PC-3 (cell line): ENCODE measurements at regions not wholly inside any gene's neighbourhood (a gene's known extent, or its start where the extent isn't known, plus 50 kb on each side); places are given as distances from the start of the nearest gene placed in this dataset.

Source experiments
- CTCF ChIP-seq: fragments of 300-600 bp; sonication (generic); conservative IDR thresholded peaks from 2 replicates; pipeline ENCODE4 v1.5.1; 2017; ENCODE audit warnings: antibody characterized with exemption, low read depth, mild to moderate bottlenecking, low read length
- EZH2phosphoT487 ChIP-seq: fragments of 300-600 bp; sonication (generic); IDR thresholded peaks from 2 replicates; pipeline ENCODE4 v1.6.1; 2018; ENCODE audit warnings: mild to moderate bottlenecking, antibody characterized with exemption, low read length, borderline replicate concordance

GRCh38 chr20:30484749-30485070 is 772.8 kb upstream of the DEFB115 start:
- no peak for TF ChIP-seq CTCF
- TF ChIP-seq EZH2phosphoT487, result no peak
